HEK293 (cell line): ENCODE measurements at regions not wholly inside any gene's neighbourhood (a gene's known extent, or its start where the extent isn't known, plus 50 kb on each side); places are given as distances from the start of the nearest gene placed in this dataset.

Experiments used
- ZBTB8A ChIP-seq: fragments of 450-650 bp; formaldehyde crosslinking; IDR thresholded peaks from 2 replicates; pipeline ENCODE4 v1.5.1; 2016; ENCODE audit warnings: missing biosample characterization, missing genetic modification characterization
- ZNF112 ChIP-seq: fragments of 450-650 bp; formaldehyde crosslinking; IDR thresholded peaks from 2 replicates; pipeline ENCODE4 v1.5.0; 2017; ENCODE audit warnings: missing biosample characterization, missing genetic modification characterization
- ZNF521 ChIP-seq: fragments of 450-650 bp; formaldehyde crosslinking; IDR thresholded peaks from 2 replicates; pipeline ENCODE4 v1.5.1; 2017; ENCODE audit warnings: missing biosample characterization, mild to moderate bottlenecking, missing genetic modification characterization
- ZNF76 ChIP-seq: fragments of 450-650 bp; formaldehyde crosslinking; IDR thresholded peaks from 2 replicates; pipeline ENCODE4; 2016; ENCODE audit warnings: low read depth, missing biosample characterization, missing genetic modification characterization, borderline replicate concordance
- ZNF830 ChIP-seq: fragments of 450-650 bp; IDR thresholded peaks from 2 replicates; pipeline ENCODE4 v1.5.0; 2018; ENCODE audit warnings: missing biosample characterization, missing genetic modification characterization, low read depth, mild to moderate bottlenecking, moderate library complexity
- TF ChIP-seq, protein P1 (sequence below): fragments of 450-650 bp; formaldehyde crosslinking; IDR thresholded peaks from 2 replicates; pipeline ENCODE4 v1.5.1; 2016; ENCODE audit warnings: missing biosample characterization, missing genetic modification characterization
- TF ChIP-seq, protein P2 (sequence below): fragments of 450-650 bp; formaldehyde crosslinking; IDR thresholded peaks from 2 replicates; pipeline ENCODE4 v1.5.1; 2016; ENCODE audit warnings: missing biosample characterization, missing genetic modification characterization
- TF ChIP-seq, protein P3 (sequence below): fragments of 450-650 bp; formaldehyde crosslinking; IDR thresholded peaks from 2 replicates; pipeline ENCODE4 v1.5.1; 2016; ENCODE audit warnings: missing biosample characterization, missing genetic modification characterization, low read depth
- TF ChIP-seq, protein P4 (sequence below): IDR thresholded peaks from 2 replicates; pipeline ENCODE4 v1.6.1; 2011; ENCODE audit warnings: mild to moderate bottlenecking, low read depth, low read length, borderline replicate concordance
- TF ChIP-seq, protein P5 (sequence below): fragments of 450-650 bp; IDR thresholded peaks from 2 replicates; pipeline ENCODE4 v1.5.1; 2018; ENCODE audit warnings: missing biosample characterization, mild to moderate bottlenecking, missing genetic modification characterization

DNA sequence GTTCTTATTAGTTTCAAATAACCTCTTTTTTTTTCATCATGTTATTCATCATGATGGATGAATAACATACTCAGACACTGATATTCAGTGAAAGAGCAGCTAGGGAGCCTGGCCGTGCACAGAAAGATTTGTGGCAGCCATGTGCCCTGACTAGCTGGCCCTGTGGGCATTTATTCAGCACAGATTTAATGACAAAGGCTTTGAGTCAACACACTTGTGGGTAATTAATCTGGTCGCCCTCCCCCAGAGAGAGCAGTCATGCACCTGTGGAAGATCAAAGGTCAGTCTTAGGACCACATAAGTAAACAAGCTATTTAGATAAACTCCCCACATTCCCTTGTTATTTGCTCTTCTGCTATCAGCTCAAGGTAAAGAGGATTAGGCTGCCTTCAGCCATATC, 153.2 kb upstream of the HMCN1 start:
- TF ChIP-seq, protein P1, sequence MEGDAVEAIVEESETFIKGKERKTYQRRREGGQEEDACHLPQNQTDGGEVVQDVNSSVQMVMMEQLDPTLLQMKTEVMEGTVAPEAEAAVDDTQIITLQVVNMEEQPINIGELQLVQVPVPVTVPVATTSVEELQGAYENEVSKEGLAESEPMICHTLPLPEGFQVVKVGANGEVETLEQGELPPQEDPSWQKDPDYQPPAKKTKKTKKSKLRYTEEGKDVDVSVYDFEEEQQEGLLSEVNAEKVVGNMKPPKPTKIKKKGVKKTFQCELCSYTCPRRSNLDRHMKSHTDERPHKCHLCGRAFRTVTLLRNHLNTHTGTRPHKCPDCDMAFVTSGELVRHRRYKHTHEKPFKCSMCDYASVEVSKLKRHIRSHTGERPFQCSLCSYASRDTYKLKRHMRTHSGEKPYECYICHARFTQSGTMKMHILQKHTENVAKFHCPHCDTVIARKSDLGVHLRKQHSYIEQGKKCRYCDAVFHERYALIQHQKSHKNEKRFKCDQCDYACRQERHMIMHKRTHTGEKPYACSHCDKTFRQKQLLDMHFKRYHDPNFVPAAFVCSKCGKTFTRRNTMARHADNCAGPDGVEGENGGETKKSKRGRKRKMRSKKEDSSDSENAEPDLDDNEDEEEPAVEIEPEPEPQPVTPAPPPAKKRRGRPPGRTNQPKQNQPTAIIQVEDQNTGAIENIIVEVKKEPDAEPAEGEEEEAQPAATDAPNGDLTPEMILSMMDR, result no peak
- no peak for TF ChIP-seq ZNF112 (tag by site-specific recombination)
- TF ChIP-seq, protein P2, sequence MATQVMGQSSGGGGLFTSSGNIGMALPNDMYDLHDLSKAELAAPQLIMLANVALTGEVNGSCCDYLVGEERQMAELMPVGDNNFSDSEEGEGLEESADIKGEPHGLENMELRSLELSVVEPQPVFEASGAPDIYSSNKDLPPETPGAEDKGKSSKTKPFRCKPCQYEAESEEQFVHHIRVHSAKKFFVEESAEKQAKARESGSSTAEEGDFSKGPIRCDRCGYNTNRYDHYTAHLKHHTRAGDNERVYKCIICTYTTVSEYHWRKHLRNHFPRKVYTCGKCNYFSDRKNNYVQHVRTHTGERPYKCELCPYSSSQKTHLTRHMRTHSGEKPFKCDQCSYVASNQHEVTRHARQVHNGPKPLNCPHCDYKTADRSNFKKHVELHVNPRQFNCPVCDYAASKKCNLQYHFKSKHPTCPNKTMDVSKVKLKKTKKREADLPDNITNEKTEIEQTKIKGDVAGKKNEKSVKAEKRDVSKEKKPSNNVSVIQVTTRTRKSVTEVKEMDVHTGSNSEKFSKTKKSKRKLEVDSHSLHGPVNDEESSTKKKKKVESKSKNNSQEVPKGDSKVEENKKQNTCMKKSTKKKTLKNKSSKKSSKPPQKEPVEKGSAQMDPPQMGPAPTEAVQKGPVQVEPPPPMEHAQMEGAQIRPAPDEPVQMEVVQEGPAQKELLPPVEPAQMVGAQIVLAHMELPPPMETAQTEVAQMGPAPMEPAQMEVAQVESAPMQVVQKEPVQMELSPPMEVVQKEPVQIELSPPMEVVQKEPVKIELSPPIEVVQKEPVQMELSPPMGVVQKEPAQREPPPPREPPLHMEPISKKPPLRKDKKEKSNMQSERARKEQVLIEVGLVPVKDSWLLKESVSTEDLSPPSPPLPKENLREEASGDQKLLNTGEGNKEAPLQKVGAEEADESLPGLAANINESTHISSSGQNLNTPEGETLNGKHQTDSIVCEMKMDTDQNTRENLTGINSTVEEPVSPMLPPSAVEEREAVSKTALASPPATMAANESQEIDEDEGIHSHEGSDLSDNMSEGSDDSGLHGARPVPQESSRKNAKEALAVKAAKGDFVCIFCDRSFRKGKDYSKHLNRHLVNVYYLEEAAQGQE, result no peak
- TF ChIP-seq, protein P3, sequence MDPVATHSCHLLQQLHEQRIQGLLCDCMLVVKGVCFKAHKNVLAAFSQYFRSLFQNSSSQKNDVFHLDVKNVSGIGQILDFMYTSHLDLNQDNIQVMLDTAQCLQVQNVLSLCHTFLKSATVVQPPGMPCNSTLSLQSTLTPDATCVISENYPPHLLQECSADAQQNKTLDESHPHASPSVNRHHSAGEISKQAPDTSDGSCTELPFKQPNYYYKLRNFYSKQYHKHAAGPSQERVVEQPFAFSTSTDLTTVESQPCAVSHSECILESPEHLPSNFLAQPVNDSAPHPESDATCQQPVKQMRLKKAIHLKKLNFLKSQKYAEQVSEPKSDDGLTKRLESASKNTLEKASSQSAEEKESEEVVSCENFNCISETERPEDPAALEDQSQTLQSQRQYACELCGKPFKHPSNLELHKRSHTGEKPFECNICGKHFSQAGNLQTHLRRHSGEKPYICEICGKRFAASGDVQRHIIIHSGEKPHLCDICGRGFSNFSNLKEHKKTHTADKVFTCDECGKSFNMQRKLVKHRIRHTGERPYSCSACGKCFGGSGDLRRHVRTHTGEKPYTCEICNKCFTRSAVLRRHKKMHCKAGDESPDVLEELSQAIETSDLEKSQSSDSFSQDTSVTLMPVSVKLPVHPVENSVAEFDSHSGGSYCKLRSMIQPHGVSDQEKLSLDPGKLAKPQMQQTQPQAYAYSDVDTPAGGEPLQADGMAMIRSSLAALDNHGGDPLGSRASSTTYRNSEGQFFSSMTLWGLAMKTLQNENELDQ, result no peak
- TF ChIP-seq ZBTB8A (tag by site-specific recombination), result no peak
- no peak for TF ChIP-seq ZNF521
- TF ChIP-seq, protein P4, sequence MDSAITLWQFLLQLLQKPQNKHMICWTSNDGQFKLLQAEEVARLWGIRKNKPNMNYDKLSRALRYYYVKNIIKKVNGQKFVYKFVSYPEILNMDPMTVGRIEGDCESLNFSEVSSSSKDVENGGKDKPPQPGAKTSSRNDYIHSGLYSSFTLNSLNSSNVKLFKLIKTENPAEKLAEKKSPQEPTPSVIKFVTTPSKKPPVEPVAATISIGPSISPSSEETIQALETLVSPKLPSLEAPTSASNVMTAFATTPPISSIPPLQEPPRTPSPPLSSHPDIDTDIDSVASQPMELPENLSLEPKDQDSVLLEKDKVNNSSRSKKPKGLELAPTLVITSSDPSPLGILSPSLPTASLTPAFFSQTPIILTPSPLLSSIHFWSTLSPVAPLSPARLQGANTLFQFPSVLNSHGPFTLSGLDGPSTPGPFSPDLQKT, result no peak
- no peak for TF ChIP-seq ZNF76 (tag by site-specific recombination)
- TF ChIP-seq, protein P5, sequence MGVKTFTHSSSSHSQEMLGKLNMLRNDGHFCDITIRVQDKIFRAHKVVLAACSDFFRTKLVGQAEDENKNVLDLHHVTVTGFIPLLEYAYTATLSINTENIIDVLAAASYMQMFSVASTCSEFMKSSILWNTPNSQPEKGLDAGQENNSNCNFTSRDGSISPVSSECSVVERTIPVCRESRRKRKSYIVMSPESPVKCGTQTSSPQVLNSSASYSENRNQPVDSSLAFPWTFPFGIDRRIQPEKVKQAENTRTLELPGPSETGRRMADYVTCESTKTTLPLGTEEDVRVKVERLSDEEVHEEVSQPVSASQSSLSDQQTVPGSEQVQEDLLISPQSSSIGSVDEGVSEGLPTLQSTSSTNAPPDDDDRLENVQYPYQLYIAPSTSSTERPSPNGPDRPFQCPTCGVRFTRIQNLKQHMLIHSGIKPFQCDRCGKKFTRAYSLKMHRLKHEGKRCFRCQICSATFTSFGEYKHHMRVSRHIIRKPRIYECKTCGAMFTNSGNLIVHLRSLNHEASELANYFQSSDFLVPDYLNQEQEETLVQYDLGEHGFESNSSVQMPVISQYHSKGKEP (tag by site-specific recombination), result no peak
- TF ChIP-seq ZNF830 (tag by site-specific recombination), result no peak
